Sigmoid colon (tissue), 6 donors: ENCODE measurements at regions not wholly inside any gene's neighbourhood (a gene's known extent, or its start where the extent isn't known, plus 50 kb on each side); places are given as distances from the start of the nearest gene placed in this dataset.

Experiments used
- DNase-seq: peaks from one replicate; pipeline ENCODE4 v3.0.0-alpha.2; 2019
- H3K27ac ChIP-seq, 4 donors: fragments of 200-600 bp; sonication (generic); one replicate each; pipeline ENCODE4 v1.5.1; 2016 to 2019; ENCODE audit warnings: mild to moderate bottlenecking in 1 of 4
- H3K27me3 ChIP-seq, 3 donors: fragments of 200-600 bp; sonication (generic); one replicate each; pipeline ENCODE4 v1.5.1; 2019; ENCODE audit warnings: mild to moderate bottlenecking in 1 of 3
- H3K36me3 ChIP-seq, 4 donors: fragments of 200-600 bp; sonication (generic); one replicate each; pipeline ENCODE4 v1.5.1; 2016 to 2019
- H3K4me1 ChIP-seq, 4 donors: fragments of 200-600 bp; sonication (generic); one replicate each; pipeline ENCODE4 v1.5.1; 2017 to 2019
- H3K4me3 ChIP-seq, 4 donors: fragments of 200-600 bp; sonication (generic); one replicate each; pipeline ENCODE4 v1.5.1; 2017 to 2019; ENCODE audit warnings: mild to moderate bottlenecking in 2 of 4, moderate library complexity in 1 of 4
- H3K9me3 ChIP-seq, 4 donors: fragments of 200-600 bp in 3 of 4; sonication (generic) in 3 of 4; one replicate each; pipeline versions ENCODE4 v1.5.1 to v1.6.1; 2013 to 2019
- CTCF ChIP-seq, 4 experiments: fragments of 450-650 bp in 3 of 4; fragments of 200-600 bp in 1 of 4; IDR thresholded peaks; one replicate each; pipeline ENCODE4 v1.5.1; 2016 to 2019; ENCODE audit warnings: antibody characterized with exemption in 4 of 4, mild to moderate bottlenecking in 3 of 4, moderate library complexity in 2 of 4
- EP300 ChIP-seq, 4 donors: sonication (generic); formaldehyde crosslinking; IDR thresholded peaks; one replicate each; pipeline ENCODE4 v1.6.1; 2017; ENCODE audit warnings: antibody characterized with exemption in 4 of 4
- POLR2A ChIP-seq, 2 donors: fragments of 450-650 bp; IDR thresholded peaks; one replicate each; pipeline ENCODE4 v1.6.1; 2016; ENCODE audit warnings: antibody characterized with exemption in 2 of 2, mild to moderate bottlenecking in 2 of 2, moderate library complexity in 2 of 2
- POLR2AphosphoS5 ChIP-seq, 4 donors: sonication (generic); formaldehyde crosslinking; IDR thresholded peaks; one replicate each; pipeline ENCODE4 v1.6.1; 2017; ENCODE audit warnings: antibody characterized with exemption in 4 of 4
- WGBS, 2 donors: extraction: QIAGEN DNeasy Blood & Tissue Kit; methylation state at CpG; one replicate each; pipeline ENCODE4 v1.1.7; 2013; 5-methylcytosine and 5-hydroxymethylcytosine counted together
- intact Hi-C: fragments of 100-400 bp; cut with DNase I; formaldehyde crosslinking; loops from one replicate; pipeline ENCODE4 v1.15.1; 2023
- donor health status: healthy with polysubstance abuse.
- donor health status: healthy.

- H3K4me1 ChIP-seq = no peaks in the 10 kb centered on the region
- WGBS, 2 donors = 64 to 75% methylated on average over 2 of the region's 2 CpGs
- H3K9me3 ChIP-seq = no peaks in the 10 kb centered on the region
- no peaks in the 10 kb centered on the region for H3K36me3 ChIP-seq
- no peak for DNase-seq
- no peak for TF ChIP-seq EP300 (IDR thresholded peaks at IDR 0.05)
- TF ChIP-seq POLR2A (IDR thresholded peaks at IDR 0.05) = no peak
- no peak for TF ChIP-seq CTCF (IDR thresholded peaks at IDR 0.05)
- TF ChIP-seq POLR2AphosphoS5 (IDR thresholded peaks at IDR 0.05) = no peak
- intact Hi-C loops = no loop called here
- no peaks in the 10 kb centered on the region for H3K27me3 ChIP-seq
- no peak overlapping the region for H3K27ac ChIP-seq
- no peak overlapping the region for H3K4me3 ChIP-seq
These were observed 2094.5 kb upstream of the TENM3 start for GRCh38 chr4:180148737-180149136.

DNA sequence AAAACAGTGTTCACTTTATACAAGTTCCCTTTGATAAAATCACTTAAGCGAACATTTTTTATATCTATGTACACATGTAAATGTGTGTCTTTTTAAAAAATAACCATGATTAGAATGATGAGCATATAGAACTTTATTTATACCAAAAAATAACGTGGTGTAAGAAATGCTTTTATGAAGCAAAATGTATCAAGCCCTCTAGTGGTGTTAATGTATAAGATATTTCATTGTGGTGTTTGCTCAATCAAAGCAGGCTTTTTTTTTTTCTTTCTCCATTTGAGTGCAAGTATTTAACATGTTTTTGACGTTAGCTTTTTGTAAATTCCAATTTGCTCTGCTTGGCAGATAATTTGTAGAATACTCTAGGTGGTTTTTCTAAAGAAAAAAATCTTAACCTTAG lies 2092.4 kb upstream of the TENM3 start:
- 17 to 34% methylated on average over 3 of the region's 3 CpGs for WGBS, 2 donors
- no peaks in the 10 kb centered on the region for H3K9me3 ChIP-seq
- no peak overlapping the region for H3K4me3 ChIP-seq
- TF ChIP-seq POLR2A (IDR thresholded peaks at IDR 0.05) = no peak
- no peak for TF ChIP-seq EP300 (IDR thresholded peaks at IDR 0.05)
- TF ChIP-seq POLR2AphosphoS5 (IDR thresholded peaks at IDR 0.05) = no peak
- TF ChIP-seq CTCF (IDR thresholded peaks at IDR 0.05) = no peak
- no peak overlapping the region for H3K27ac ChIP-seq
- H3K4me1 ChIP-seq = no peaks in the 10 kb centered on the region
- H3K27me3 ChIP-seq = no peaks in the 10 kb centered on the region
- intact Hi-C loops = no loop called here
- no peak for DNase-seq
- H3K36me3 ChIP-seq = no peaks in the 10 kb centered on the region

DNA sequence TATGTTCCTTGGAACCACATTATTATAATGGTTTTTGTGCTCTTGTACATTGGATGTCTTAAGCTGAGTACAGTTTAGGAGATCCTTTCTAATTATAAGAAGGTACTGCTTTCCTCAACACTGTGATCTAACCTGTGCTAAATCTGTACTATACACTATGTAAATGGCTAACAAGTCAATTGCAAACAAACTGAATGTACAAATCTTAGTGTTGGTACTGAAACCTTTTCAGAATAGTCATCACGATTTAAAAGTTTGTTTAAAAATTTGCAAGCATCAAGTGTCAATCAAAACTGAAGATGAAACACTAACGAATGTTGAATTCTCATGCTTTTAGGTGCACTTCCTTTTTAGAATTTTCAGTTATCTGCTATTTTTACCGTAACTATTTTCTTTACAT lies 2090.4 kb upstream of the TENM3 start:
- Histone ChIP-seq H3K4me1 (no peaks in the 10 kb centered on the region), H3K27me3 (no peaks in the 10 kb centered on the region), H3K4me3 (no peak overlapping the region), H3K27ac (no peak overlapping the region), H3K36me3 (no peaks in the 10 kb centered on the region), H3K9me3 (no peaks in the 10 kb centered on the region)
- intact Hi-C loops = no loop called here
- TF ChIP-seq EP300 (IDR thresholded peaks at IDR 0.05) = no peak
- no peak for TF ChIP-seq POLR2A (IDR thresholded peaks at IDR 0.05)
- no peak for TF ChIP-seq CTCF (IDR thresholded peaks at IDR 0.05)
- TF ChIP-seq POLR2AphosphoS5 (IDR thresholded peaks at IDR 0.05) = no peak
- DNase-seq = no peak
- WGBS, 2 donors = 73 to 88% methylated on average over 3 of the region's 3 CpGs

DNA sequence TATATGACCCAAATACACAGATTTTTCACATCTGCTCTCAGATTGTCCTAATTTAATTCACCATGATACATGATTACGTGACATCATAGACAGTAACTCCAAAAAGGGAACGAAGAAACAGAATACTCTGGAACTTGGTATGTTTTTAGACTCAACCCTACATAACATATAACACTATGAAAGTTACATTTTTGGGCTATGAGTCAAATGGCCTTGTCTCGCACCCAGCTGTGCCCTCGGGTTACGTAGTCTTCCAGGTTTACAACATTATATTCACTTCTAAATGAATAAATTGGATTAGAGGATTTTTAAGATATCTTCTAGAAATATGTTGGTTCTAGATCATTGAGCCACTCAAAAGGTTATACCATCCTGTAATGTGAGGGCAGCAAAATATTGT lies 2089.6 kb upstream of the TENM3 start:
- Histone ChIP-seq H3K4me3 (no peak overlapping the region), H3K27ac (no peak overlapping the region), H3K9me3 (no peaks in the 10 kb centered on the region), H3K4me1 (no peaks in the 10 kb centered on the region), H3K36me3 (no peaks in the 10 kb centered on the region), H3K27me3 (no peaks in the 10 kb centered on the region)
- 92 to 95% methylated on average over 5 of the region's 5 CpGs for WGBS, 2 donors
- no peak for DNase-seq
- intact Hi-C loops = no loop called here
- TF ChIP-seq CTCF (IDR thresholded peaks at IDR 0.05) = no peak
- TF ChIP-seq EP300 (IDR thresholded peaks at IDR 0.05) = no peak
- TF ChIP-seq POLR2AphosphoS5 (IDR thresholded peaks at IDR 0.05) = no peak
- TF ChIP-seq POLR2A (IDR thresholded peaks at IDR 0.05) = no peak

DNA sequence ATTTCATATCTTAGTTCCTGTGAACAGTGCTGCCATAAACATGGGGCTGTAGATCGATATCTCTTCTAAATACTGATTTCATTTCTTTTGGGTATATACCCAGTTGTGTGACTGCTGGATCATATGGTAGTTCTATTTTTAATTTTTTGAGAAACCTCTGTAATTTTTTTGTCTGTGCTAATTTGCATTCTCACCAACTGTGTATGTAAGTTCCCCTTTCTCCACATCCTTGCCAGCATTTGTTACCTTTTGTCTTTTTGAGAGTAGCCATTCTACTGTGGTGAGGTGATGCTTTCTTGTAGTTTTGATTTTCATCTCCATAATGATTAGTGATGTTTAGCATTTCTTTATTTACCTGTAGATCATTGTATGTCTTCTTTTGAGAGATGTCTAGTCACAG lies 2086.5 kb upstream of the TENM3 start:
- Histone ChIP-seq H3K36me3 (no peaks in the 10 kb centered on the region), H3K4me3 (no peak overlapping the region), H3K27me3 (no peaks in the 10 kb centered on the region), H3K9me3 (no peaks in the 10 kb centered on the region), H3K27ac (no peak overlapping the region), H3K4me1 (no peaks in the 10 kb centered on the region)
- TF ChIP-seq CTCF (IDR thresholded peaks at IDR 0.05) = no peak
- TF ChIP-seq POLR2A (IDR thresholded peaks at IDR 0.05) = no peak
- no peak for TF ChIP-seq POLR2AphosphoS5 (IDR thresholded peaks at IDR 0.05)
- TF ChIP-seq EP300 (IDR thresholded peaks at IDR 0.05) = no peak
- no peak for DNase-seq
- 78 to 94% methylated on average over 1 of the region's 1 CpG for WGBS, 2 donors
- intact Hi-C loops = no loop called here
